ENCODE measurements at regions not wholly inside any gene's neighbourhood (a gene's known extent, or its start where the extent isn't known, plus 50 kb on each side); places are given as distances from the start of the nearest gene placed in this dataset.
A peak's percentile ranks its signal among the peaks of the same experiment; 100 is the strongest.

GRCh38 chr9:113646946-113647914, 183.7 kb downstream of the RGS3 start:
- DNase-seq (ENCODE audit: low read depth in 3 of 3), result no peak

- no peak for DNase-seq (ENCODE audit: low read depth in 3 of 3)
Measured at GRCh38 chr9:113648048-113648447, 184.5 kb downstream of the RGS3 start.

- no peak for DNase-seq (ENCODE audit: low read depth in 3 of 3)
Measured at GRCh38 chr9:113648586-113648985, 185.1 kb downstream of the RGS3 start.

- DNase-seq (ENCODE audit: low read depth in 3 of 3), result no peak
Measured at GRCh38 chr9:113649054-113649453, 185.5 kb downstream of the RGS3 start.

- DNase-seq (ENCODE audit: low read depth in 3 of 3), result no peak
Measured at GRCh38 chr9:113649855-113650206, 186.3 kb downstream of the RGS3 start.

- DNase-seq (ENCODE audit: low read depth in 3 of 3), result no peak
Measured at GRCh38 chr9:113650207-113651131, 186.9 kb downstream of the RGS3 start.

GRCh38 chr9:113651896-113652295, 188.4 kb downstream of the RGS3 start:
- DNase-seq (ENCODE audit: low read depth in 3 of 3), result no peak

GRCh38 chr9:113652355-113653152, 189.0 kb downstream of the RGS3 start:
- DNase-seq (ENCODE audit: low read depth in 3 of 3), result no peak

GRCh38 chr9:113653746-113654604, 190.4 kb downstream of the RGS3 start:
- DNase-seq (ENCODE audit: low read depth in 3 of 3), result no peak

- DNase-seq (ENCODE audit: low read depth in 3 of 3), result no peak
Measured at GRCh38 chr9:113654605-113655428, 191.3 kb downstream of the RGS3 start.

GRCh38 chr9:113656771-113657670, 193.5 kb downstream of the RGS3 start:
- no peak for DNase-seq (ENCODE audit: low read depth in 3 of 3)

GRCh38 chr9:113657765-113658544, 194.4 kb downstream of the RGS3 start:
- peak; percentile 68 to 81 (median 70) for DNase-seq (ENCODE audit: low read depth in 3 of 3)

- DNase-seq (ENCODE audit: low read depth in 3 of 3), result no peak
Measured at GRCh38 chr9:113658545-113658895, 195.0 kb downstream of the RGS3 start.

- no peak for DNase-seq (ENCODE audit: low read depth in 3 of 3)
Measured at GRCh38 chr9:113659039-113659438, 195.5 kb downstream of the RGS3 start.

GRCh38 chr9:113659740-113660139, 196.2 kb downstream of the RGS3 start:
- DNase-seq (ENCODE audit: low read depth in 3 of 3), result no peak

- DNase-seq (ENCODE audit: low read depth in 3 of 3), result no peak
Measured at GRCh38 chr9:113660196-113660595, 196.7 kb downstream of the RGS3 start.

GRCh38 chr9:113661074-113661473, 197.5 kb downstream of the RGS3 start:
- DNase-seq (ENCODE audit: low read depth in 3 of 3), result no peak

Measured in stimulated activated CD4-positive, alpha-beta T cell treated with anti-CD3 and anti-CD28 coated beads, TNF-alpha, amount 100 ng/mL, for 24 hours (primary cell).